ENCODE measurements at regions not wholly inside any gene's neighbourhood (a gene's known extent, or its start where the extent isn't known, plus 50 kb on each side); places are given as distances from the start of the nearest gene placed in this dataset.

- no peak overlapping the region for H2AK9ac ChIP-seq (replicated peaks; ENCODE audit: low read depth, low read length, poor library complexity)
- no peak for ATAC-seq (ENCODE audit: low read depth)
- H2BK20ac ChIP-seq (ENCODE audit: low read depth, low read length) = no peak overlapping the region
- no peak overlapping the region for H3K4me3 ChIP-seq (ENCODE audit: insufficient read depth, low read depth, low read length)
- no peak overlapping the region for H2AK5ac ChIP-seq (ENCODE audit: low read depth, low read length)
- no TSS peak for BruUV-seq (replicated peaks)
- no peak overlapping the region for H2BK15ac ChIP-seq (ENCODE audit: low read depth, low read length)
- intact Hi-C loops (cut with micrococcal nuclease) (no loop called here), in situ Hi-C loops (cut with MboI; ENCODE audit: low sequenced_read_pairs) (no loop called here), dilution Hi-C loops (cut with HindIII; ENCODE audit: low sequenced_read_pairs, unreplicated experiment) (no loop called here)
- H3K18ac ChIP-seq (ENCODE audit: low read depth, low read length) = no peak overlapping the region
- H4K5ac ChIP-seq (ENCODE audit: low read depth, low read length) = no peak overlapping the region
- no peak overlapping the region for H4K91ac ChIP-seq (ENCODE audit: insufficient read depth, low read depth, low read length)
- no peak overlapping the region for H3K23ac ChIP-seq (ENCODE audit: low read depth, low read length)
- no peak overlapping the region for H2BK5ac ChIP-seq (ENCODE audit: low read depth, low read length, poor library complexity, severe bottlenecking)
- H3K4me2 ChIP-seq (ENCODE audit: low read depth, low read length) = no peak overlapping the region
- H2AFZ ChIP-seq (replicated peaks; ENCODE audit: low read length, poor library complexity) = no peak overlapping the region
- H3K4ac ChIP-seq (ENCODE audit: low read depth, low read length) = no peak overlapping the region
- H3K9me1 ChIP-seq (ENCODE audit: insufficient read depth, low read length) = no peaks in the 10 kb centered on the region
- ChIA-PET POLR2A (ENCODE audit: unreplicated experiment) (no interaction called here), CTCF (no interaction called here)
- H3K36me3 ChIP-seq (ENCODE audit: control insufficient read depth, insufficient read depth, low read length) = no peaks in the 10 kb centered on the region
- no peak overlapping the region for H3K56ac ChIP-seq (ENCODE audit: extremely low read depth, insufficient read depth, low read length)
- no peak overlapping the region for H2BK120ac ChIP-seq (ENCODE audit: low read depth, low read length)
- H3K14ac ChIP-seq (replicated peaks; ENCODE audit: low read depth, low read length) = no peak overlapping the region
- no peaks in the 10 kb centered on the region for H3K4me1 ChIP-seq (ENCODE audit: control insufficient read depth, insufficient read depth, low read length)
- H3K27me3 ChIP-seq (ENCODE audit: control insufficient read depth, insufficient read depth, low read length) = no peaks in the 10 kb centered on the region
- no peaks in the 10 kb centered on the region for H4K20me1 ChIP-seq (ENCODE audit: insufficient read depth, low read length)
- no peak overlapping the region for H4K8ac ChIP-seq (ENCODE audit: low read depth in 2 of 2, low read length in 2 of 2)
- no peak overlapping the region for H3K9ac ChIP-seq (ENCODE audit: low read depth, low read length)
- DNase-seq = no peak
- no peak overlapping the region for H3K27ac ChIP-seq (ENCODE audit: insufficient read depth, low read length)
- no peaks in the 10 kb centered on the region for H3K9me3 ChIP-seq (ENCODE audit: control insufficient read depth, insufficient read depth, low read length)
- TF ChIP-seq MXI1 (IDR thresholded peaks at IDR 0.05; ENCODE audit: borderline replicate concordance, low read depth, low read length) (no peak), FOS (IDR thresholded peaks at IDR 0.05; ENCODE audit: low read depth, low read length) (no peak), CEBPB (IDR thresholded peaks at IDR 0.05; ENCODE audit: low read depth, low read length) (no peak), POLR2A (IDR thresholded peaks at IDR 0.05; ENCODE audit: low read depth, low read length) (no peak)
- TF ChIP-seq, protein P1, sequence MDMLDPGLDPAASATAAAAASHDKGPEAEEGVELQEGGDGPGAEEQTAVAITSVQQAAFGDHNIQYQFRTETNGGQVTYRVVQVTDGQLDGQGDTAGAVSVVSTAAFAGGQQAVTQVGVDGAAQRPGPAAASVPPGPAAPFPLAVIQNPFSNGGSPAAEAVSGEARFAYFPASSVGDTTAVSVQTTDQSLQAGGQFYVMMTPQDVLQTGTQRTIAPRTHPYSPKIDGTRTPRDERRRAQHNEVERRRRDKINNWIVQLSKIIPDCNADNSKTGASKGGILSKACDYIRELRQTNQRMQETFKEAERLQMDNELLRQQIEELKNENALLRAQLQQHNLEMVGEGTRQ (IDR thresholded peaks at IDR 0.05; ENCODE audit: low read depth, low read length) = no peak
- no peaks in the 10 kb centered on the region for H3K79me1 ChIP-seq (ENCODE audit: low read depth in 1 of 2, low read length in 2 of 2)
Observed at GRCh38 chr4:110801591-110801990, 178.7 kb upstream of the PITX2 start.

Data from IMR-90 (cell line).